HG03354 (cell line): ENCODE measurements at regions not wholly inside any gene's neighbourhood (a gene's known extent, or its start where the extent isn't known, plus 50 kb on each side); places are given as distances from the start of the nearest gene placed in this dataset.

Experiments used
- ATAC-seq: cut with Tn5 transposase; IDR thresholded peaks from one replicate; pipeline ENCODE4 v1.9.1; 2021; ENCODE audit warnings: mild to moderate bottlenecking; ENCODE audit not compliant: unreplicated experiment, poor library complexity, severe bottlenecking

- no peak for ATAC-seq
These were observed 51.2 kb upstream of the ROCK1 start for GRCh38 chr18:21162786-21163185.

DNA sequence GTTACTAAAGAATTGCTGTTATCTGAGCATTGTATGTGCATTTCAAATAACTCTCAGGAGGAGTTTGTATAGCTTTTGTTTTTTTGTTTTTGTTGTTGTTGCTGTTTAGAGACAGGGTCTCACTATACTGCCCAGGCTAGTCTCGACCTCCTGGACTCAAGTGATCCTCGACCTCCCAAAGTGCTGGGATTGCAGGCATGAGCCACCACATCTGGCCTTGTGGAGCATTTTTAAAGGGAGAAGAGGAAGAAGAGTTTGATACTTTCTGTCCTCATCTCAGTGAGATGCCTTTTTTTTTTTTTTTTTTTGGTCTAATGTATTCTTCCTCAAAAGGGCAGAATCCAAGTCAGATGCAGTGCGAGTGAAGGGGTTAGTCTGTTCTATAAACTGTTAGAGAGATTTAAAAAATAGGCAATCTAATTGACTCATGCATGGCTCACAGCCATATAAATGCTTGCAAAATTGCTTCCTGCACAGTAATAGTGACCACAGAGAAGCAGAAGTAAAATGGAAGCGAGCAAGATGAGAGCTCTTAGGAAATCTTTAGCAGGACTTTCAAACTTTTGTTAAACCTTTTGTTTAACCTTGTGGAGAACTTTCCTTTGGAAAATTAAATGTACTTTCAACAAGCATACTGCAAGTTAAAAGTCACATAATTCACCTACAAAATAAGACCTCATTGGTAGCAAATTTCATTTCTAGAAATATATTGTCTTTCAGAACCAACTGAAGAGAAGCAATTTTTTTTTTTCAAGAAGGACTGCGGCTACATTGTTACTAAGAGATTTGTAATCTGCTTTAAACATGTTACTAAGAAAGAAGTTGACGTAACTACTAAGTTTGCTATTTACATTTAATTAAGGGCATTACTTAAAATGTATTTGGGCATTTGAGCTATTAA is 52.3 kb upstream of the ROCK1 start:
- ATAC-seq, result no peak

GRCh38 chr18:21164548-21165095 is 53.0 kb upstream of the ROCK1 start:
- ATAC-seq, result no peak

- no peak for ATAC-seq
These were observed 56.2 kb upstream of the ROCK1 start for GRCh38 chr18:21167641-21168377.

DNA sequence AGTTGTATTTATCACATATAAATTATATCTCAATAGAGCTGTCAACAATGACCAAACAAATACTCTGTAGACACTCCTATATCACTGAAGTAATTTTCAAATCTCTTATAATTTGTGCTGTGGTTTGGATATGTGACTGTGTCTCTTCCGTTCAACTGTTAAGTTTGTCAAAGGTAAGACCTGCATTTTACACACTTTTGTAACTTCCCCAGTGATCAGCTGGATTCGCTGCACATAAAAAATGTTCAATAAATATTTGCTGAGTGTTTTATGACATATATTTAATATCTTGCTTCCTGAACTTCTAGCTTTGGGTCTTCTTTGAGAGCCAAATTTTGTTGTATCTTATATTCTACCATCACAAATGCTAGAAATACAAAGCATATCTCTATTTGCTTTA is 57.3 kb upstream of the ROCK1 start:
- ATAC-seq, result no peak

- no peak for ATAC-seq
These were observed 64.2 kb upstream of the GREB1L start for GRCh38 chr18:21177822-21178221.

DNA sequence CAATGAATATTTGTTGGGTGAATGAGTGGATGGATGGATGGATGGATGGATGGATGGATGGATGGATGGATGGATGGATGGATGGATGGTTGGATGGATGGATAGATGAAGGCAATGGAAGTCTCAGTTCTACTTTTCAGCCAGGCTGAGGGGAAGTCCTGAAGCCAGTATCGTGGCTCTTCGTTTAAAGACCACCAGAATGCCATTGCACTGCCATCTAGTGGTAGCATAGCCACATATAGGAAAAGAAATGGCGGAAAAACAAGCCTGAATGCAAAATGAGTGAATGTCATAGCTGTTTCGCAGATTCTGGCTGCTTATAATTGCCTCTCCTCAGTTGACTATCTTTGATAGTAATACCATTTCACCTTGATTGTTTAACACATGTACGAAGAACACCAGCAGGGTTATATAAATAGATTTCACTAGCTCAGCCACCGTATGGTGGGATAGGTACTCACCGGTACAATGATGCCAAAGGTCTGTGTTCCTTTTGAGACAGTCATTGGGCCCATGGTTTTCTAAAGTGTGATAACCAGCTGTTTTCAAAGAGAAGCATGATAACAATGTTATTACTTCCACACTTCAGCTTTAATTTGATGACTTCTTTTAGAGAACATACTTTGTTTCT is 62.3 kb upstream of the GREB1L start:
- peak; percentile 86 for ATAC-seq

GRCh38 chr18:21180588-21180987 is 61.4 kb upstream of the GREB1L start:
- ATAC-seq, result no peak

- no peak for ATAC-seq
These were observed 60.3 kb upstream of the GREB1L start for GRCh38 chr18:21181766-21182165.

GRCh38 chr18:21183670-21184069 is 58.4 kb upstream of the GREB1L start:
- ATAC-seq, result no peak

- no peak for ATAC-seq
These were observed 57.5 kb upstream of the GREB1L start for GRCh38 chr18:21184396-21184996.

- no peak for ATAC-seq
These were observed 54.1 kb upstream of the GREB1L start for GRCh38 chr18:21187886-21188285.

GRCh38 chr18:21191596-21192307 is 50.3 kb upstream of the GREB1L start:
- no peak for ATAC-seq
